K562 (cell line): ENCODE measurements at regions not wholly inside any gene's neighbourhood (a gene's known extent, or its start where the extent isn't known, plus 50 kb on each side); places are given as distances from the start of the nearest gene placed in this dataset.

Source experiments
- ATAC-seq: fragments of 200-7000 bp; cut with Tn5 transposase; 3 replicates; pipeline ENCODE4 v1.9.1; 2020; ENCODE audit warnings: moderate library complexity
- BruUV-seq: library from RNA; stranded (reverse); fragments of 400-500 nt; replicated peaks from 2 replicates; lab custom pipeline; 2021; lab: Mats Ljungman, UMichigan
- CTCF ChIA-PET: fragments of 300-600 bp; formaldehyde crosslinking; extraction: SDS; loops from one replicate; lab custom pipeline; 2021; ENCODE audit warnings: low intra/inter-chr PET ratio; lab: Yijun Ruan, JAX
- POLR2A ChIA-PET: fragments of 300-600, 350-650 bp; sonication (Branson Sonifier 250); formaldehyde crosslinking; extraction: SDS; loops from one replicate; lab custom pipeline; 2021; ENCODE audit warnings: antibody characterized with exemption, inconsistent platforms; lab: Yijun Ruan, JAX
- DNase-seq, 4 experiments: peaks; one replicate each; pipeline versions ENCODE4 v3.0.0 to v3.0.0-alpha.2; 2011 to 2018; ENCODE audit warnings: low spot score in 3 of 4, mixed read lengths in 3 of 4; ENCODE audit errors: extremely low read depth in 1 of 4
- FAIRE-seq: peaks from 2 replicates; lab custom pipeline; 2011; peaks lifted over from hg19 to GRCh38; lab: Jason Lieb, UNC
- H2AFZ ChIP-seq: 2 replicates; pipeline ENCODE4 v1.6.0; 2011; ENCODE audit warnings: low read depth, low read length, control low read depth, inconsistent platforms
- H3K27ac ChIP-seq: fragments of 200-600 bp; 3 replicates; pipeline ENCODE4 v1.8.0; 2011; ENCODE audit warnings: low read depth, mild to moderate bottlenecking, control low read depth, inconsistent platforms, low read length, moderate library complexity, mixed read lengths; ENCODE audit errors: extremely low read depth
- H3K27me3 ChIP-seq, 2 experiments: fragments of 300-600 bp in 1 of 2; 2 replicates in 1 of 2; 3 replicates in 1 of 2; pipeline versions ENCODE4 v1.6.0 to v1.8.0; 2011; ENCODE audit warnings: inconsistent platforms in 2 of 2, low read length in 2 of 2, mild to moderate bottlenecking in 1 of 2, mixed read lengths in 1 of 2, moderate library complexity in 1 of 2; ENCODE audit not compliant: control insufficient read depth in 2 of 2, insufficient read depth in 2 of 2
- H3K36me3 ChIP-seq: fragments of 300-600 bp; 3 replicates; pipeline ENCODE4 v1.8.0; 2011; ENCODE audit warnings: mild to moderate bottlenecking, low read length, inconsistent platforms; ENCODE audit not compliant: control insufficient read depth, insufficient read depth
- H3K4me1 ChIP-seq, 2 experiments: fragments of 200-600 bp in 1 of 2; replicated peaks in 1 of 2; 2 replicates in 1 of 2; 3 replicates in 1 of 2; pipeline versions ENCODE4 v1.5.1 to v1.8.0; 2011; ENCODE audit warnings: inconsistent platforms in 2 of 2, low read length in 2 of 2, mild to moderate bottlenecking in 1 of 2, mixed read lengths in 1 of 2, moderate library complexity in 1 of 2; ENCODE audit not compliant: control insufficient read depth in 2 of 2, insufficient read depth in 2 of 2
- H3K4me2 ChIP-seq: 2 replicates; pipeline ENCODE4 v1.6.1; 2011; ENCODE audit warnings: low read length, control low read depth, inconsistent platforms, mixed read lengths; ENCODE audit not compliant: insufficient read depth
- H3K4me3 ChIP-seq: fragments of 200-600 bp; sonication (generic), shearing (Covaris generic); 2 replicates; pipeline ENCODE4 v1.5.1; 2016; ENCODE audit warnings: control low read depth, inconsistent platforms
- H3K79me2 ChIP-seq: fragments of 200-600 bp; 3 replicates; pipeline ENCODE4 v1.8.0; 2011; ENCODE audit warnings: low read length, inconsistent platforms; ENCODE audit not compliant: control insufficient read depth, insufficient read depth
- H3K9ac ChIP-seq, 2 experiments: 2 replicates each; pipeline versions ENCODE4 v1.6.0 to v1.6.1; 2011; ENCODE audit warnings: low read depth in 2 of 2, low read length in 2 of 2, control low read depth in 1 of 2, inconsistent platforms in 1 of 2, mild to moderate bottlenecking in 1 of 2, mixed read lengths in 1 of 2; ENCODE audit not compliant: insufficient read depth in 1 of 2
- H3K9me1 ChIP-seq: one replicate; pipeline ENCODE4 v1.6.0; 2011; ENCODE audit warnings: inconsistent platforms, mild to moderate bottlenecking, low read length, moderate library complexity; ENCODE audit not compliant: control insufficient read depth, insufficient read depth
- H3K9me3 ChIP-seq: replicated peaks from 2 replicates; pipeline ENCODE4 v1.5.1; 2011; ENCODE audit warnings: low read depth, low read length, inconsistent platforms; ENCODE audit not compliant: control insufficient read depth, insufficient read depth
- H4K20me1 ChIP-seq: replicated peaks from 2 replicates; pipeline ENCODE4 v1.6.1; 2011; ENCODE audit warnings: low read length, inconsistent platforms, mixed read lengths; ENCODE audit not compliant: control insufficient read depth, insufficient read depth
- BACH1 ChIP-seq: fragments of 200-800 bp; sonication (Bioruptor generic); IDR thresholded peaks from 2 replicates; pipeline ENCODE4 v1.6.1; 2016; ENCODE audit warnings: missing genetic modification characterization, missing compliant biosample characterization
- E2F8 ChIP-seq: fragments of 450-650 bp; IDR thresholded peaks from 2 replicates; pipeline ENCODE4 v1.7.1; 2018; ENCODE audit warnings: mild to moderate bottlenecking, low read depth; ENCODE audit not compliant: partially characterized antibody
- ETV1 ChIP-seq: fragments of 450-650 bp; conservative IDR thresholded peaks from 2 replicates; pipeline ENCODE4 v1.6.1; 2016; ENCODE audit warnings: missing genetic modification characterization, control low read depth, low read depth, missing compliant biosample characterization
- GATAD2A ChIP-seq: fragments of 450-650 bp; IDR thresholded peaks from 2 replicates; pipeline ENCODE4 v1.6.1; 2017
- HDAC1 ChIP-seq, 2 experiments: fragments of 450-650 bp; IDR thresholded peaks; 2 replicates each; pipeline ENCODE4 v1.6.1; 2016 to 2017; ENCODE audit warnings: inconsistent platforms in 1 of 2, mild to moderate bottlenecking in 1 of 2, moderate library complexity in 1 of 2
- MCM3 ChIP-seq: fragments of 450-650 bp; IDR thresholded peaks from 2 replicates; pipeline ENCODE4 v1.6.1; 2016
- SAP30 ChIP-seq: fragments of 200-600 bp; sonication (generic); IDR thresholded peaks from 2 replicates; pipeline ENCODE4 v1.6.1; 2012; ENCODE audit warnings: borderline replicate concordance, low read depth, mild to moderate bottlenecking, moderate library complexity, low read length, control low read depth, inconsistent platforms; ENCODE audit not compliant: insufficient read depth, poor library complexity, severe bottlenecking
- SMARCC2 ChIP-seq: fragments of 450-650 bp; IDR thresholded peaks from 2 replicates; pipeline ENCODE4 v1.6.1; 2017; ENCODE audit warnings: antibody characterized with exemption, moderate library complexity, mild to moderate bottlenecking, low read depth
- SRSF3 ChIP-seq: fragments of 200-400 bp; formaldehyde crosslinking; IDR thresholded peaks from 2 replicates; pipeline ENCODE4 v1.6.1; 2016; ENCODE audit warnings: mild to moderate bottlenecking, low read length, moderate library complexity; ENCODE audit not compliant: insufficient read depth
- STAT5B ChIP-seq: fragments of 250-450 bp; sonication (Bioruptor Pico); IDR thresholded peaks from 2 replicates; pipeline ENCODE4 v1.8.0; 2021; ENCODE audit warnings: mild to moderate bottlenecking, inconsistent platforms
- TCFL5 ChIP-seq: fragments of 250-450 bp; sonication (Bioruptor Pico); conservative IDR thresholded peaks from 2 replicates; pipeline ENCODE4 v1.6.1; 2021; ENCODE audit warnings: mild to moderate bottlenecking, moderate library complexity, matching md5 sums
- TFE3 ChIP-seq: fragments of 450-650 bp; formaldehyde crosslinking; IDR thresholded peaks from 2 replicates; pipeline ENCODE4 v1.4.0; 2020; ENCODE audit warnings: mild to moderate bottlenecking, mixed read lengths
- ZFP36 ChIP-seq: fragments of 150-350 bp; IDR thresholded peaks from 2 replicates; pipeline ENCODE4 v1.6.1; 2018; ENCODE audit warnings: low read length, low read depth; ENCODE audit not compliant: partially characterized antibody
- ZNF507 ChIP-seq: conservative IDR thresholded peaks from 2 replicates; pipeline ENCODE4 v1.6.1; 2017; ENCODE audit warnings: missing genetic modification characterization, missing compliant biosample characterization
- ZNF583 ChIP-seq: fragments of 250-450 bp; sonication (Bioruptor Pico); IDR thresholded peaks from 2 replicates; pipeline ENCODE4 v1.4.0; 2020
- ZNF655 ChIP-seq: fragments of 250-450 bp; sonication (Bioruptor Pico); IDR thresholded peaks from 2 replicates; pipeline ENCODE4 v1.5.0; 2021
- ZNF76 ChIP-seq: fragments of 250-450 bp; sonication (Bioruptor Pico); IDR thresholded peaks from 2 replicates; pipeline ENCODE4 v1.4.0; 2020; ENCODE audit warnings: mild to moderate bottlenecking, moderate library complexity, borderline replicate concordance
- ZNF785 ChIP-seq: fragments of 250-450 bp; sonication (Bioruptor Pico); IDR thresholded peaks from 2 replicates; pipeline ENCODE4 v1.4.0; 2020; ENCODE audit warnings: mild to moderate bottlenecking
- ZNF79 ChIP-seq: fragments of 250-450 bp; sonication (Bioruptor Pico); IDR thresholded peaks from 2 replicates; pipeline ENCODE4 v1.4.0; 2020; ENCODE audit warnings: low read depth, mild to moderate bottlenecking, moderate library complexity
- in situ Hi-C: fragments of 300-500 bp; cut with MboI; formaldehyde crosslinking; loops from 4 replicates; pipeline ENCODE4 v1.15.0; 2018; ENCODE audit warnings: inconsistent platforms, mixed read lengths
- intact Hi-C: fragments of 100-400 bp; cut with micrococcal nuclease; formaldehyde crosslinking; loops from 2 replicates; pipeline ENCODE4 v1.14.2; 2022

- TF ChIP-seq E2F8 = no peak
- no peak for TF ChIP-seq ZNF785 (CRISPR knock-in tag)
- no peak for TF ChIP-seq BACH1 (tag)
Observed at GRCh38 chr3:30181178-30181465, 425.3 kb upstream of the TGFBR2 start (continued).

DNA sequence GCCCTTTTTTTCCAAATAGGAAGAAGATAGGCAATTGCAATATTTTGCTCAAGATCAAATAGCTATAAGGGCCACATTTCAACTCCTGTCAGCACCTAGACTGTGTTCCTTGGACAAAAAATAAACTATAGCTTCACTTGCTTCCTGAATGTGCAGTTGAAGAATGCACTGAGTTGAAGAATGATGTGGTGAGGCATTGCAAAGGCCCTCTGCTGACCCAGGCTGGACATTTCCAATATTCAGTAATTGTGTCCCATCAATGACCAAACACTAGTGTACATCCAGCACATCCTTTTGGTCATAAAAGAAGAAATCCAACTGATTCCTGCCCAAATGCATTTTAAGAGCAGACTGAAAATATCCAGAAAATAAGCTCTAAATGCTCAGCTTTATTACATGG lies 424.8 kb upstream of the TGFBR2 start:
- no peaks in the 10 kb centered on the region for H3K9me1 ChIP-seq
- no peaks in the 10 kb centered on the region for H3K27me3 ChIP-seq
- no peak overlapping the region for H3K27ac ChIP-seq
- no peaks in the 10 kb centered on the region for H3K36me3 ChIP-seq
- ATAC-seq = no peak
- no peaks in the 10 kb centered on the region for H3K4me1 ChIP-seq
- ChIA-PET CTCF (no interaction called here), POLR2A (no interaction called here)
- no peaks in the 10 kb centered on the region for H3K79me2 ChIP-seq
- H3K4me2 ChIP-seq = no peak overlapping the region
- intact Hi-C loops (no loop called here), in situ Hi-C loops (no loop called here)
- no peaks in the 10 kb centered on the region for H3K9me3 ChIP-seq
- BruUV-seq = no TSS peak
- H3K4me3 ChIP-seq = no peak overlapping the region
- DNase-seq = no peak
- no peak overlapping the region for H2AFZ ChIP-seq
- no peaks in the 10 kb centered on the region for H4K20me1 ChIP-seq
- H3K9ac ChIP-seq = no peak overlapping the region
- no peak for FAIRE-seq
- TF ChIP-seq SRSF3 (no peak), TFE3 (no peak), MCM3 (no peak), ZNF507 (tag) (no peak), ZFP36 (no peak), GATAD2A (no peak), ZNF76 (CRISPR knock-in tag) (no peak), ZNF655 (CRISPR knock-in tag) (no peak), ZNF583 (no peak), ETV1 (tag) (no peak), STAT5B (CRISPR knock-in tag) (no peak), SMARCC2 (no peak), SAP30 (no peak), TCFL5 (CRISPR knock-in tag) (no peak), ZNF79 (CRISPR knock-in tag) (no peak), HDAC1 (IDR thresholded peaks at IDR 0.05) (no peak)
